GM20000 (cell line): ENCODE measurements at regions not wholly inside any gene's neighbourhood (a gene's known extent, or its start where the extent isn't known, plus 50 kb on each side); places are given as distances from the start of the nearest gene placed in this dataset.
"Not testable (repeated sequence)": the region's sequence is repeated elsewhere in the genome, so short reads cannot be mapped to it uniquely, and the experiment has no call there.

Experiments used
- DNase-seq: peaks from one replicate; pipeline ENCODE4 v3.0.0; 2012; ENCODE audit warnings: low spot score
- CTCF ChIP-seq: IDR thresholded peaks from 2 replicates; pipeline ENCODE4 v1.5.1; 2012; ENCODE audit warnings: mild to moderate bottlenecking, control low read depth; ENCODE audit errors: extremely low read depth, missing control alignments

DNA sequence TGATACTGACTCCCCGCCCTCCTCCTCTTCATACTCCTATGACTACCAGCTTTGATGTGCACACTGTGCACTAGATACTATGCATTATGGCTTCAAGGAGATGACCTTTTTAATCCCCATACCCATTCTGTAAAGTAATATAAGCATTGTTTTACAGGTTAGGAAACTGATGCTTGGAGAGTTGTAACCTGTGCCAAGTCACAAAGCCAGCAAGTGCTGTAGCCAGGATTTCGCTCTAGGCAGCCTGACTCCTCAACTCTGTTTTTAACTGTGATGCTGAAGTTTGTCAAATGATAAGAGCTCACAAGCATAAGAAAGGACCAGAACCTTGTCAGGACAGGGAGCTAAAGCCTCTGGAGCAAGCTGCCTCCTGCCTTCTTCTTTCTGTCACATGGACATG lies 461.3 kb downstream of the TMEM232 start:
- TF ChIP-seq CTCF = no peak
- DNase-seq = no peak

GRCh38 chr5:110267714-110268113 lies 458.8 kb downstream of the TMEM232 start:
- no peak for TF ChIP-seq CTCF
- no peak for DNase-seq

GRCh38 chr5:110268283-110268682 lies 458.2 kb downstream of the TMEM232 start:
- no peak for DNase-seq
- no peak for TF ChIP-seq CTCF

- TF ChIP-seq CTCF = no peak
- DNase-seq = no peak
Observed at GRCh38 chr5:110268985-110269384, 457.5 kb downstream of the TMEM232 start.

DNA sequence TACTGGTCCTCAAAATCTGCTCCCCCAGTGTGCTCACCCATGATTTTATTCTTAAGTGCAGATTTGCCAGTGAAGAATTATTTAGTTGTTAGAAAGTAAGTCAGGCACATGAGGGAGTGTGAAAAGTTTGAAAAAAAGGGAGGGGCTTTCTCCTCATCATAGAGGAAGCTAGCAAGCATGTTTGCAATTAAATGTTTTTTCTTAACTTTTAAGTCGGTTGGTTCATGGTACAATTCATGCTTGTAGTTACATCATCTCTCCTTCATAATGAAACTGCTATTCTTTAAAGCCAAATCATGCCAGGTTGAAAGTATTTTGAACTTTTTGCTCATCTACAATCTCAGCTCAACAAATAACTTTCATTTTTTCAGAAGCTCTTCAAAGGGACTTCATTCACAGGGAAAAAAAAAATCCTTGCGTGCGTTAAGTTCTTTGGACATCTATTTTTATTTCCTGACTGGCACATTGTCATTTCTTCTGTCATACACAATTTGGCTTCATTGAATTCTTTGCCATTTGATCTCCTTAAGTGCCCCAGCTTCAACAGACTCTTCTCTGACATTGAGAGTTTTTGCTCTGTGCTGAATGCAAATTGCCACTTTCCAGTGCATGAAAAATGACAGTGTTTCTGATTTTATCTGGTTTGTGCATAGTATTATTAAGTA lies 456.9 kb downstream of the TMEM232 start:
- TF ChIP-seq CTCF = no peak
- DNase-seq = no peak

DNA sequence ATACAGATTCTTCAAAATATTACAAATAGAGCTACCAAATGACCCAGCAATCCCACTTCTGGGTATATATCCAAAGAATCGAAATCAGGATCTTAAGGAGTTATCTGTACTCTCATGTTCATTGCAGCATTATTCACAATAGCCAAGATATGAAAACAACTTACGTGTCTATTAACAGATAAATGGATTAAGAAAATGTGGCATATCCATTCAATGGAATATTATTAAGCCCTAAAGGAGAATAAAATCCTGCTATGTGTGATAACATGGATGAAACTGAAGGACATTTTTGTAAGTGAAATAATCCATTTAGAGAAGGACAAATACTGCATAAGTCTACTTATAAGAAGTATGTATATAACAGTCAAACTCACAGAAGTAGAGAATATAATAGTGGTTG lies 450.6 kb downstream of the TMEM232 start:
- no peak for DNase-seq
- no peak for TF ChIP-seq CTCF

DNA sequence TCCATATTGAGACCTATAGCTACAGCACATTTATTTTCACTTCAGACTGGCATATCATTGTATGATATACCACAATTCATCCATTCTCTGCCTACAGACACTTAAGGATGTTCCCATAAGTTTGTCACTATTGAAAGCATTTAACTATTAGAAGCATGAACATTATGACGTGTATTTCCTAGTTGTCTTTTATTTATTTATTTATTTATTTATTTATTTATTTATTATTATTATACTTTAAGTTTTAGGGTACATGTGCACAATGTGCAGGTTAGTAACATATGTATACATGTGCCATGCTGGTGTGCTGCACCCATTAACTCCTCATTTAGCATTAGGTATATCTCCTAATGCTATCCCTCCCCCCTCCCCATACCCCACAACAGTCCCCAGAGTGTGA lies 448.0 kb downstream of the TMEM232 start:
- not testable (repeated sequence) for DNase-seq

GRCh38 chr5:110284121-110284520 lies 442.4 kb downstream of the TMEM232 start:
- not testable (repeated sequence) for DNase-seq
